H9 (cell line): ENCODE measurements at regions not wholly inside any gene's neighbourhood (a gene's known extent, or its start where the extent isn't known, plus 50 kb on each side); places are given as distances from the start of the nearest gene placed in this dataset.

Experiments used
- DNase-seq: peaks from one replicate; pipeline ENCODE4 v3.0.0-alpha.2; 2017
- H2AFZ ChIP-seq: one replicate; pipeline ENCODE4 v1.6.1; 2013; ENCODE audit warnings: mild to moderate bottlenecking, low read length, control low read depth, moderate library complexity
- H2AK5ac ChIP-seq: 2 replicates; pipeline ENCODE4 v1.6.1; 2013; ENCODE audit warnings: low read length, control low read depth, mixed read lengths; ENCODE audit not compliant: insufficient read length
- H2BK120ac ChIP-seq: one replicate; pipeline ENCODE4 v1.6.1; 2013; ENCODE audit warnings: low read depth, mild to moderate bottlenecking, low read length, control low read depth, inconsistent platforms; ENCODE audit not compliant: poor library complexity, severe bottlenecking
- H2BK12ac ChIP-seq: 2 replicates; pipeline ENCODE4 v1.6.1; 2013; ENCODE audit warnings: low read length, control low read depth, mixed read lengths, low read depth; ENCODE audit not compliant: insufficient read length
- H2BK15ac ChIP-seq: 2 replicates; pipeline ENCODE4 v1.6.1; 2013; ENCODE audit warnings: low read depth, low read length, control low read depth
- H2BK20ac ChIP-seq: one replicate; pipeline ENCODE4 v1.6.1; 2013; ENCODE audit warnings: low read depth, mild to moderate bottlenecking, low read length, control low read depth, inconsistent platforms; ENCODE audit not compliant: poor library complexity, severe bottlenecking
- H2BK5ac ChIP-seq: 2 replicates; pipeline ENCODE4 v1.6.1; 2013; ENCODE audit warnings: low read length, control low read depth, mixed read lengths; ENCODE audit not compliant: insufficient read length
- H3K14ac ChIP-seq: 2 replicates; pipeline ENCODE4 v1.6.1; 2013; ENCODE audit warnings: low read length, control low read depth; ENCODE audit not compliant: insufficient read depth
- H3K18ac ChIP-seq: 2 replicates; pipeline ENCODE4 v1.6.1; 2013; ENCODE audit warnings: low read depth, mild to moderate bottlenecking, mixed read lengths, low read length, control low read depth; ENCODE audit not compliant: insufficient read length
- H3K23ac ChIP-seq: 2 replicates; pipeline ENCODE4 v1.6.1; 2013; ENCODE audit warnings: low read length, control low read depth, mixed read lengths, low read depth; ENCODE audit not compliant: insufficient read length
- H3K23me2 ChIP-seq: 2 replicates; pipeline ENCODE4 v1.6.1; 2013; ENCODE audit warnings: low read depth, mild to moderate bottlenecking, mixed read lengths, low read length, control low read depth; ENCODE audit not compliant: insufficient read length, poor library complexity, severe bottlenecking
- H3K27ac ChIP-seq: 2 replicates; pipeline ENCODE4 v1.5.1; 2013; ENCODE audit warnings: low read length, control low read depth, mixed read lengths, low read depth; ENCODE audit not compliant: insufficient read length
- H3K27me3 ChIP-seq: 2 replicates; pipeline ENCODE4 v1.6.1; 2013; ENCODE audit warnings: low read length, control low read depth, inconsistent platforms; ENCODE audit not compliant: insufficient read depth
- H3K4ac ChIP-seq: 2 replicates; pipeline ENCODE4 v1.6.1; 2013; ENCODE audit warnings: low read depth, mild to moderate bottlenecking, control low read depth, inconsistent platforms, low read length, moderate library complexity
- H3K4me1 ChIP-seq: 2 replicates; pipeline ENCODE4 v1.6.1; 2013; ENCODE audit warnings: low read length, control low read depth, inconsistent platforms; ENCODE audit not compliant: insufficient read depth
- H3K4me2 ChIP-seq: 2 replicates; pipeline ENCODE4 v1.6.1; 2013; ENCODE audit warnings: low read length, control low read depth, mixed read lengths; ENCODE audit not compliant: insufficient read length, insufficient read depth
- H3K56ac ChIP-seq: 2 replicates; pipeline ENCODE4 v1.6.1; 2013; ENCODE audit warnings: low read depth, mild to moderate bottlenecking, mixed read lengths, low read length, control low read depth; ENCODE audit not compliant: insufficient read length
- H3K79me1 ChIP-seq: 2 replicates; pipeline ENCODE4 v1.6.1; 2013; ENCODE audit warnings: low read depth, mild to moderate bottlenecking, moderate library complexity, low read length, control low read depth, inconsistent platforms; ENCODE audit not compliant: insufficient read depth, poor library complexity, severe bottlenecking
- H3K79me2 ChIP-seq: 2 replicates; pipeline ENCODE4 v1.6.1; 2013; ENCODE audit warnings: low read length, control low read depth, inconsistent platforms; ENCODE audit not compliant: insufficient read depth
- H3K9ac ChIP-seq: 2 replicates; pipeline ENCODE4 v1.6.1; 2013; ENCODE audit warnings: low read length, control low read depth, mixed read lengths; ENCODE audit not compliant: insufficient read length; ENCODE audit errors: extremely low read depth
- H3K9me3 ChIP-seq: one replicate; pipeline ENCODE4 v1.6.1; 2013; ENCODE audit warnings: low read depth, low read length, inconsistent platforms; ENCODE audit not compliant: control insufficient read depth
- H3T11ph ChIP-seq: one replicate; pipeline ENCODE4 v1.6.1; 2013; ENCODE audit warnings: mild to moderate bottlenecking, low read length, control low read depth, inconsistent platforms
- H4K20me1 ChIP-seq: one replicate; pipeline ENCODE4 v1.6.1; 2013; ENCODE audit not compliant: control insufficient read depth, insufficient read length, insufficient read depth
- H4K5ac ChIP-seq: 2 replicates; pipeline ENCODE4 v1.6.1; 2013; ENCODE audit warnings: low read depth, mild to moderate bottlenecking, mixed read lengths, low read length, control low read depth; ENCODE audit not compliant: insufficient read length
- H4K8ac ChIP-seq: replicated peaks from 2 replicates; pipeline ENCODE4 v1.6.1; 2013; ENCODE audit warnings: low read length, control low read depth, mixed read lengths, low read depth; ENCODE audit not compliant: insufficient read length
- H4K91ac ChIP-seq: 2 replicates; pipeline ENCODE4 v1.6.1; 2013; ENCODE audit warnings: low read depth, mild to moderate bottlenecking, moderate library complexity, mixed read lengths, low read length, control low read depth; ENCODE audit not compliant: insufficient read length
- H3K27ac Mint-ChIP-seq, 3 experiments: 2 replicates in 2 of 3; 3 replicates in 1 of 3; pipeline ENCODE4 v1.8.0; 2020 to 2021; ENCODE audit warnings: mixed read lengths in 3 of 3, mild to moderate bottlenecking in 1 of 3, moderate library complexity in 1 of 3
- H3K27me3 Mint-ChIP-seq: 2 replicates; pipeline ENCODE4 v1.8.0; 2021; ENCODE audit warnings: low read depth, mild to moderate bottlenecking, moderate library complexity, mixed read lengths
- H3K36me3 Mint-ChIP-seq, 3 experiments: 2 replicates in 2 of 3; 3 replicates in 1 of 3; pipeline ENCODE4 v1.8.0; 2020 to 2021; ENCODE audit warnings: low read depth in 3 of 3, mixed read lengths in 3 of 3; ENCODE audit not compliant: insufficient read depth in 1 of 3
- H3K4me1 Mint-ChIP-seq, 2 experiments: 2 replicates each; pipeline ENCODE4 v1.8.0; 2020; ENCODE audit warnings: mixed read lengths in 2 of 2
- H3K4me3 Mint-ChIP-seq, 2 experiments: 2 replicates in 1 of 2; 3 replicates in 1 of 2; pipeline ENCODE4 v1.8.0; 2020 to 2021; ENCODE audit warnings: mild to moderate bottlenecking in 2 of 2, mixed read lengths in 2 of 2, moderate library complexity in 1 of 2
- H3K9me3 Mint-ChIP-seq, 2 experiments: 2 replicates in 1 of 2; 3 replicates in 1 of 2; pipeline ENCODE4 v1.8.0; 2020; ENCODE audit warnings: mild to moderate bottlenecking in 2 of 2, mixed read lengths in 2 of 2, moderate library complexity in 1 of 2
- WGBS: extraction: QIAGEN DNeasy Blood & Tissue Kit; methylation state at CpG from one replicate; pipeline ENCODE4 v1.1.7; 2013; ENCODE audit warnings: missing lambda C conversion rate, low lambda C conversion rate, mixed read lengths; ENCODE audit not compliant: insufficient read length; ENCODE audit errors: extremely low coverage; 5-methylcytosine and 5-hydroxymethylcytosine counted together
- TF ChIP-seq, protein P1 (sequence below): fragments of 200-600 bp; sonication (generic); conservative IDR thresholded peaks from 3 replicates; pipeline ENCODE4 v1.8.0; 2021; ENCODE audit warnings: antibody characterized with exemption, mild to moderate bottlenecking

DNA sequence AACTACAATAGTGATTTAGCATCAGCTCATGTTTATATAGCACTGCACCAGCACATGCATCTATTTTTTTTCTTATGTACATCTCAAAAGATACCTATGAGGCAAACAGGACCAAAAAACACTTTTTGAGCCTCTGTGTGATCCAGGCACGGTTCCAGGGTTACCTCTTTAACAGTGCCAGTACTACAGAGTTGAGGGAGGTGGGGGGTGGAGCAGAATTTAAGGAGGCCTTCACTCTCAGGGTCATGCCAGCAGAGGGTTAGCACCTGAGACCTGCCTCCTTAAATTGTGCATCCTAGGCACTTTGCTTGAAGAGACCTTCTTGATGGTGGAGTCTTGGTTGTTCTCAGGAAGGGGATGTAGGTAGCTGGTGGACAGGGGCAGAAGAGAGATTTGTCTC lies 150.3 kb upstream of the TBL1XR1 start:
- Histone ChIP-seq H3K27me3 (peaks cover 35% of the 10 kb centered on the region; the same call in 1 of the 2 replicates), H3K9me3 (no peaks in the 10 kb centered on the region), H3K27ac (no peak overlapping the region), H3K79me1 (no peaks in the 10 kb centered on the region), H3K18ac (no peak overlapping the region), H2BK20ac (no peak overlapping the region), H3K4me2 (no peak overlapping the region), H4K8ac (no peak overlapping the region), H2BK120ac (no peak overlapping the region), H3K4me1 (peaks cover 6% of the 10 kb centered on the region; the same call in 1 of the 2 replicates), H3K56ac (no peak overlapping the region), H3K79me2 (no peaks in the 10 kb centered on the region), H4K91ac (no peak overlapping the region), H3K4ac (no peak overlapping the region), H3K23ac (no peak overlapping the region), H4K20me1 (no peaks in the 10 kb centered on the region), H2BK5ac (no peak overlapping the region), H3T11ph (no peak overlapping the region), H2AK5ac (no peak overlapping the region), H2BK12ac (no peak overlapping the region), H3K23me2 (no peaks in the 10 kb centered on the region), H3K9ac (no peak overlapping the region), H2AFZ (no peak overlapping the region), H4K5ac (no peak overlapping the region), H2BK15ac (no peak overlapping the region), H3K14ac (no peak overlapping the region)
- TF ChIP-seq, protein P1, sequence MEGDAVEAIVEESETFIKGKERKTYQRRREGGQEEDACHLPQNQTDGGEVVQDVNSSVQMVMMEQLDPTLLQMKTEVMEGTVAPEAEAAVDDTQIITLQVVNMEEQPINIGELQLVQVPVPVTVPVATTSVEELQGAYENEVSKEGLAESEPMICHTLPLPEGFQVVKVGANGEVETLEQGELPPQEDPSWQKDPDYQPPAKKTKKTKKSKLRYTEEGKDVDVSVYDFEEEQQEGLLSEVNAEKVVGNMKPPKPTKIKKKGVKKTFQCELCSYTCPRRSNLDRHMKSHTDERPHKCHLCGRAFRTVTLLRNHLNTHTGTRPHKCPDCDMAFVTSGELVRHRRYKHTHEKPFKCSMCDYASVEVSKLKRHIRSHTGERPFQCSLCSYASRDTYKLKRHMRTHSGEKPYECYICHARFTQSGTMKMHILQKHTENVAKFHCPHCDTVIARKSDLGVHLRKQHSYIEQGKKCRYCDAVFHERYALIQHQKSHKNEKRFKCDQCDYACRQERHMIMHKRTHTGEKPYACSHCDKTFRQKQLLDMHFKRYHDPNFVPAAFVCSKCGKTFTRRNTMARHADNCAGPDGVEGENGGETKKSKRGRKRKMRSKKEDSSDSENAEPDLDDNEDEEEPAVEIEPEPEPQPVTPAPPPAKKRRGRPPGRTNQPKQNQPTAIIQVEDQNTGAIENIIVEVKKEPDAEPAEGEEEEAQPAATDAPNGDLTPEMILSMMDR, result no peak
- DNase-seq, result no peak
- H3K27ac Mint-ChIP-seq, result no peak overlapping the region
- no peak overlapping the region for H3K4me3 Mint-ChIP-seq
- peaks cover 92% of the 10 kb centered on the region for H3K27me3 Mint-ChIP-seq
- WGBS, result no CpG with 5 or more reads among the region's 1 CpG
- no peaks in the 10 kb centered on the region for H3K36me3 Mint-ChIP-seq
- peaks cover 18 to 23% of the 10 kb centered on the region in 2 experiments for H3K4me1 Mint-ChIP-seq
- H3K9me3 Mint-ChIP-seq, result no peaks in the 10 kb centered on the region; a peak in 2 of 5 replicates
